ENCODE measurements at regions not wholly inside any gene's neighbourhood (a gene's known extent, or its start where the extent isn't known, plus 50 kb on each side); places are given as distances from the start of the nearest gene placed in this dataset.

GRCh38 chr21:38120984-38121855, 135.6 kb upstream of the KCNJ15 start:
- no peak for TF ChIP-seq ZNF513 (tag by site-specific recombination; IDR thresholded peaks at IDR 0.05)
- TF ChIP-seq ZBTB6 (tag by site-specific recombination; IDR thresholded peaks at IDR 0.05), result no peak
- TF ChIP-seq RBAK (tag by site-specific recombination; IDR thresholded peaks at IDR 0.05), result no peak
- TF ChIP-seq ELK4 (IDR thresholded peaks at IDR 0.05; ENCODE audit: borderline replicate concordance, low read depth, low read length), result no peak
- TF ChIP-seq TCF7L2 (IDR thresholded peaks at IDR 0.05; ENCODE audit: borderline replicate concordance, low read depth, low read length), result no peak
- TF ChIP-seq ZNF223 (tag by site-specific recombination; IDR thresholded peaks at IDR 0.05), result no peak
- no peak for TF ChIP-seq ZNF639 (tag by site-specific recombination; IDR thresholded peaks at IDR 0.05)
- TF ChIP-seq ZNF837 (tag by site-specific recombination; IDR thresholded peaks at IDR 0.05), result no peak
- TF ChIP-seq MYNN (tag by site-specific recombination; IDR thresholded peaks at IDR 0.05; ENCODE audit: borderline replicate concordance), result no peak
- no peak for TF ChIP-seq ZNF148 (tag by site-specific recombination; IDR thresholded peaks at IDR 0.05; ENCODE audit: borderline replicate concordance)
- TF ChIP-seq ZNF416 (tag by site-specific recombination; IDR thresholded peaks at IDR 0.05), result no peak
- no peak for TF ChIP-seq ZNF704 (tag by site-specific recombination; IDR thresholded peaks at IDR 0.05)
- no peak for TF ChIP-seq HOXC10 (CRISPR knock-in tag; IDR thresholded peaks at IDR 0.05)
- TF ChIP-seq ZSCAN5A (tag by site-specific recombination; IDR thresholded peaks at IDR 0.05), result no peak
- ChIA-PET POLR2A (interaction anchor here (0.7 kb wide), 1 partner anchor 13 kb away, joined by 3 read pairs; no protein-coding TSS in a partner anchor), CTCF (interaction anchor here (1.3 kb wide), 1 partner anchor 409 kb away, joined by 5 read pairs; no protein-coding TSS in a partner anchor)
- Histone ChIP-seq H3K4me1 (ENCODE audit: control insufficient read depth, insufficient read depth, low read length) (no peaks in the 10 kb centered on the region), H3K9me3 (ENCODE audit: control insufficient read depth, insufficient read depth, low read depth, low read length) (no peaks in the 10 kb centered on the region), H3K27ac (ENCODE audit: extremely low read depth, low read depth, low read length) (no peak overlapping the region), H3K36me3 (ENCODE audit: control insufficient read depth in 2 of 2, insufficient read depth in 1 of 2, low read length in 2 of 2) (no peaks in the 10 kb centered on the region), H3K4me3 (ENCODE audit: low read depth, low read length) (no peak overlapping the region)
